OCI-LY3 (cell line): ENCODE measurements at regions not wholly inside any gene's neighbourhood (a gene's known extent, or its start where the extent isn't known, plus 50 kb on each side); places are given as distances from the start of the nearest gene placed in this dataset.

ENCODE experiments used
- H2AFZ ChIP-seq: fragments of 200-600, 300-600 bp; shearing (Covaris generic); 2 replicates; pipeline ENCODE4 v1.6.0; 2014; ENCODE audit warnings: antibody characterized with exemption, low read depth, low read length
- H3K27ac ChIP-seq: fragments of 200-600, 300-600 bp; sonication (generic); 2 replicates; pipeline ENCODE4 v1.5.1; 2014; ENCODE audit warnings: mild to moderate bottlenecking, low read length, moderate library complexity, mixed read lengths
- H3K27me3 ChIP-seq: fragments of 200-600, 300-600 bp; sonication (generic); 2 replicates; pipeline ENCODE4 v1.6.1; 2014; ENCODE audit warnings: low read depth, low read length, mixed read lengths
- H3K36me3 ChIP-seq: fragments of 200-600, 300-600 bp; sonication (generic); replicated peaks from 2 replicates; pipeline ENCODE3; 2014; ENCODE audit warnings: low read depth, low read length, mixed read lengths
- H3K4me1 ChIP-seq: fragments of 300-600, 200-600 bp; sonication (generic); 2 replicates; pipeline ENCODE4 v1.6.1; 2014; ENCODE audit warnings: low read length, mixed read lengths
- H3K4me2 ChIP-seq: fragments of 200-600, 300-600 bp; sonication (generic); 2 replicates; pipeline ENCODE4 v1.6.1; 2014; ENCODE audit warnings: low read length, mixed read lengths
- H3K4me3 ChIP-seq: fragments of 300-600, 200-600 bp; sonication (generic); 2 replicates; pipeline ENCODE4 v1.5.1; 2014; ENCODE audit warnings: antibody characterized with exemption, mild to moderate bottlenecking, low read length, moderate library complexity
- H3K79me2 ChIP-seq: fragments of 300-600, 200-600 bp; shearing (Covaris generic); 2 replicates; pipeline ENCODE4 v1.6.1; 2014; ENCODE audit warnings: mild to moderate bottlenecking, low read length, mixed read lengths
- H3K9ac ChIP-seq: fragments of 300-600, 200-600 bp; shearing (Covaris generic); 2 replicates; pipeline ENCODE4 v1.6.0; 2014; ENCODE audit warnings: mild to moderate bottlenecking, low read length, moderate library complexity
- H3K9me3 ChIP-seq: fragments of 200-600, 300-600 bp; shearing (Covaris generic); 2 replicates; pipeline ENCODE4 v1.6.1; 2014; ENCODE audit warnings: low read length, mixed read lengths; ENCODE audit not compliant: insufficient read depth
- H4K20me1 ChIP-seq: fragments of 200-600, 300-600 bp; sonication (generic); 2 replicates; pipeline ENCODE4 v1.6.1; 2016; ENCODE audit warnings: low read length, mixed read lengths; ENCODE audit not compliant: insufficient read depth
- CTCF ChIP-seq: fragments of 200-600, 300-600 bp; sonication (generic); IDR thresholded peaks from 2 replicates; pipeline ENCODE4 v1.5.1; 2014; ENCODE audit warnings: antibody characterized with exemption, low read length, low read depth
- EZH2phosphoT487 ChIP-seq: fragments of 200-600 bp; shearing (Covaris generic); IDR thresholded peaks from 2 replicates; pipeline ENCODE4 v1.6.1; 2018; ENCODE audit warnings: antibody characterized with exemption, mixed run types, low read depth

DNA sequence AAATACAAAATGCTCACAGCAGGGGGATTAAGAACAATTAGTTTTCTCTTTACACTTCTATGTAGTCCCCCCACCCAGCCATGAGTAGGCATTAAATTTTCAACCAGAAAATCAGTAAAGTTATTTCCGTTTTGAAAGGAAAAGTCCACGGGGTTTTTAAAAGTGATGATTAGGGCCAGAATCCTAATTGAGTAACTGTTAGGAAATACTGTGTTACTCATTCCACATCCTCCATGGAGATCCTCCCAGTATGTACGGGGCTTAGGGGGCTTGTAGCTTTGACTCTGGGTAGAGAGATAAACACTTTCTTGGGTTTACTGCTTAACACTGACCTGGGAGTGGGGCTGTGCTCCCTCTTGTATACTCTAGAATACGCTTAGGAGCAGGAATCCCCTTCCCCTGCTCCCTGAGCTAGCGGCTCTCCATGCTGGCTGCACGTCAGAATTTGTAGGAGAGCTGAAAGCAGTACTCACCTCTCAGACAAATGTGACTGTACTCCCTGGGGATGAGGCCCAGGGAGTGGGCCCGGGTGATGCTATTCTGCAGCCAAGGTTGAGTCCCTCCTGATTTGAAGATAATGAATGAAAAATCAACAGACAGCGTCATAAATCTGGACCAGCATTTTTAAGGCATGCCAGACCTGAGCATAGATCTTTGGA lies 100.5 kb downstream of the SLC4A3 start:
- no peak overlapping the region for H3K27ac ChIP-seq
- no peak overlapping the region for H3K9ac ChIP-seq
- no peaks in the 10 kb centered on the region for H3K9me3 ChIP-seq
- H3K79me2 ChIP-seq = no peaks in the 10 kb centered on the region
- no peak overlapping the region for H2AFZ ChIP-seq
- TF ChIP-seq EZH2phosphoT487 = no peak
- TF ChIP-seq CTCF = no peak
- H4K20me1 ChIP-seq = no peaks in the 10 kb centered on the region
- H3K4me2 ChIP-seq = no peak overlapping the region
- H3K4me1 ChIP-seq = no peaks in the 10 kb centered on the region
- H3K36me3 ChIP-seq = no peaks in the 10 kb centered on the region
- no peaks in the 10 kb centered on the region for H3K27me3 ChIP-seq
- no peak overlapping the region for H3K4me3 ChIP-seq

DNA sequence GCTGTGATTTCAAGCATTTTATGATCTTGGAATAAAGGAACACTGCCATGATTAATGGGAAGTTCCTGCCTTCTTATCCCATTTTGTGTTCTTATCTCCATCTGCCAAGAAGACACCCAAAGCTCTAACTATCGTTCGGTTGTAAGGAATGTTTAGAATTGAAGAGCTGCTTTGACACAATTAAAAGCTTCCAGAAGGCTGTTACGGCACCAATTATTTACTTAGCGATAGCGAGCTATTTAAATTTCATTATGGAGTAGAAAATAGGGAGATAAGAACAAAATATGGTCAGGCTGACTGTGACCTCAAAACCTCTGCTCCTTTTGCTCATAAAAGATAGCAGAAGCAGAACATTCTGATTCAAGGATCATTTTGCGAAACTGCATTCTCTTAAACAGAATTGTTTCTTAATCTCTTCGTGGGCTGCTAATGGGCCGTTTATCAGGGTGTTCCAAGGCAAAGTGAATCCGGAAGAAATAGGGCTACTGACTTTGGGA lies 101.6 kb downstream of the SLC4A3 start:
- TF ChIP-seq EZH2phosphoT487 (no peak), CTCF (no peak)
- no peaks in the 10 kb centered on the region for H3K4me1 ChIP-seq
- no peak overlapping the region for H3K4me2 ChIP-seq
- no peaks in the 10 kb centered on the region for H3K27me3 ChIP-seq
- no peaks in the 10 kb centered on the region for H3K79me2 ChIP-seq
- H4K20me1 ChIP-seq = no peaks in the 10 kb centered on the region
- no peaks in the 10 kb centered on the region for H3K9me3 ChIP-seq
- no peak overlapping the region for H3K9ac ChIP-seq
- no peak overlapping the region for H3K4me3 ChIP-seq
- no peak overlapping the region for H3K27ac ChIP-seq
- H3K36me3 ChIP-seq = no peaks in the 10 kb centered on the region
- no peak overlapping the region for H2AFZ ChIP-seq

- H3K4me2 ChIP-seq = no peak overlapping the region
- H3K27ac ChIP-seq = no peak overlapping the region
- no peak overlapping the region for H3K9ac ChIP-seq
- TF ChIP-seq EZH2phosphoT487 (no peak), CTCF (peak; percentile 32)
- H3K9me3 ChIP-seq = no peaks in the 10 kb centered on the region
- no peaks in the 10 kb centered on the region for H3K79me2 ChIP-seq
- H3K27me3 ChIP-seq = no peaks in the 10 kb centered on the region
- H4K20me1 ChIP-seq = no peaks in the 10 kb centered on the region
- H2AFZ ChIP-seq = no peak overlapping the region
- H3K4me1 ChIP-seq = no peaks in the 10 kb centered on the region
- no peaks in the 10 kb centered on the region for H3K36me3 ChIP-seq
- no peak overlapping the region for H3K4me3 ChIP-seq
These were observed 103.7 kb downstream of the SLC4A3 start for GRCh38 chr2:219731173-219731572.

- H3K4me2 ChIP-seq = no peak overlapping the region
- H4K20me1 ChIP-seq = no peaks in the 10 kb centered on the region
- no peaks in the 10 kb centered on the region for H3K4me1 ChIP-seq
- H3K4me3 ChIP-seq = no peak overlapping the region
- H3K9me3 ChIP-seq = no peaks in the 10 kb centered on the region
- TF ChIP-seq EZH2phosphoT487 (no peak), CTCF (no peak)
- no peaks in the 10 kb centered on the region for H3K79me2 ChIP-seq
- no peak overlapping the region for H2AFZ ChIP-seq
- H3K27ac ChIP-seq = no peak overlapping the region
- no peak overlapping the region for H3K9ac ChIP-seq
- no peaks in the 10 kb centered on the region for H3K27me3 ChIP-seq
- H3K36me3 ChIP-seq = no peaks in the 10 kb centered on the region
These were observed 105.7 kb downstream of the SLC4A3 start for GRCh38 chr2:219733106-219733505.
